Neural crest cell (in vitro differentiated cells): ENCODE measurements at regions not wholly inside any gene's neighbourhood (a gene's known extent, or its start where the extent isn't known, plus 50 kb on each side); places are given as distances from the start of the nearest gene placed in this dataset.

Experiments used
- DNase-seq: peaks from one replicate; pipeline ENCODE4 v3.0.0; 2021; ENCODE audit warnings: low read depth, mixed read lengths, low spot score
- H3K27ac Mint-ChIP-seq: one replicate; pipeline ENCODE4 v1.8.0; 2021; ENCODE audit warnings: mild to moderate bottlenecking, mixed read lengths; ENCODE audit not compliant: unreplicated experiment
- H3K27me3 Mint-ChIP-seq: 2 replicates; pipeline ENCODE4 v1.8.0; 2021; ENCODE audit warnings: low read depth, mild to moderate bottlenecking, mixed read lengths
- H3K36me3 Mint-ChIP-seq: 2 replicates; pipeline ENCODE4 v1.8.0; 2021; ENCODE audit warnings: low read depth, mild to moderate bottlenecking, mixed read lengths
- H3K4me1 Mint-ChIP-seq: 2 replicates; pipeline ENCODE4 v1.8.0; 2021; ENCODE audit warnings: mixed read lengths
- H3K4me3 Mint-ChIP-seq: one replicate; pipeline ENCODE4 v1.8.0; 2021; ENCODE audit warnings: mild to moderate bottlenecking, mixed read lengths
- H3K9me3 Mint-ChIP-seq: 2 replicates; pipeline ENCODE4 v1.8.0; 2021; ENCODE audit warnings: mixed read lengths
- CTCF ChIP-seq: fragments of 200-600 bp; sonication (generic); conservative IDR thresholded peaks from 2 replicates; pipeline ENCODE4 v1.5.0; 2021; ENCODE audit warnings: antibody characterized with exemption, mild to moderate bottlenecking

GRCh38 chr12:19801941-19802340 is 362.6 kb downstream of the AEBP2 start:
- Mint-ChIP-seq H3K27ac (no peak overlapping the region), H3K4me1 (peaks cover 12% of the 10 kb centered on the region), H3K27me3 (no peaks in the 10 kb centered on the region), H3K4me3 (no peak overlapping the region), H3K36me3 (no peaks in the 10 kb centered on the region), H3K9me3 (peaks cover 3% of the 10 kb centered on the region)
- TF ChIP-seq CTCF, result no peak
- no peak for DNase-seq

GRCh38 chr12:19802915-19803314 is 363.6 kb downstream of the AEBP2 start:
- H3K36me3 Mint-ChIP-seq, result no peaks in the 10 kb centered on the region
- peaks cover 12% of the 10 kb centered on the region for H3K4me1 Mint-ChIP-seq
- no peak overlapping the region for H3K4me3 Mint-ChIP-seq
- DNase-seq, result no peak
- no peak overlapping the region for H3K27ac Mint-ChIP-seq
- H3K9me3 Mint-ChIP-seq, result peaks cover 3% of the 10 kb centered on the region
- H3K27me3 Mint-ChIP-seq, result no peaks in the 10 kb centered on the region
- no peak for TF ChIP-seq CTCF

GRCh38 chr12:19804737-19805136 is 365.4 kb downstream of the AEBP2 start:
- H3K27ac Mint-ChIP-seq, result no peak overlapping the region
- no peaks in the 10 kb centered on the region for H3K27me3 Mint-ChIP-seq
- peaks cover 7% of the 10 kb centered on the region for H3K4me1 Mint-ChIP-seq
- H3K36me3 Mint-ChIP-seq, result no peaks in the 10 kb centered on the region
- DNase-seq, result no peak
- H3K9me3 Mint-ChIP-seq, result peaks cover 10% of the 10 kb centered on the region
- no peak for TF ChIP-seq CTCF
- H3K4me3 Mint-ChIP-seq, result no peak overlapping the region

- H3K27ac Mint-ChIP-seq, result no peak overlapping the region
- H3K27me3 Mint-ChIP-seq, result no peaks in the 10 kb centered on the region
- no peak overlapping the region for H3K4me3 Mint-ChIP-seq
- peaks cover 16% of the 10 kb centered on the region for H3K9me3 Mint-ChIP-seq
- no peak for DNase-seq
- no peaks in the 10 kb centered on the region for H3K4me1 Mint-ChIP-seq
- TF ChIP-seq CTCF, result no peak
- H3K36me3 Mint-ChIP-seq, result no peaks in the 10 kb centered on the region
Measured at GRCh38 chr12:19808371-19808770, 369.1 kb downstream of the AEBP2 start.

- Mint-ChIP-seq H3K4me3 (no peak overlapping the region), H3K27me3 (no peaks in the 10 kb centered on the region), H3K9me3 (peaks cover 18% of the 10 kb centered on the region), H3K4me1 (no peaks in the 10 kb centered on the region), H3K27ac (no peak overlapping the region), H3K36me3 (peaks cover 3% of the 10 kb centered on the region)
- no peak for DNase-seq
- no peak for TF ChIP-seq CTCF
Measured at GRCh38 chr12:19810213-19810612, 370.9 kb downstream of the AEBP2 start.

GRCh38 chr12:19811922-19812321 is 372.6 kb downstream of the AEBP2 start:
- no peak for DNase-seq

More at GRCh38 chr12:19811922-19812321, 372.6 kb downstream of the AEBP2 start:
- H3K36me3 Mint-ChIP-seq, result peaks cover 3% of the 10 kb centered on the region
- no peak overlapping the region for H3K27ac Mint-ChIP-seq
- H3K27me3 Mint-ChIP-seq, result no peaks in the 10 kb centered on the region
- no peaks in the 10 kb centered on the region for H3K4me1 Mint-ChIP-seq
- no peak overlapping the region for H3K4me3 Mint-ChIP-seq
- H3K9me3 Mint-ChIP-seq, result peaks cover 18% of the 10 kb centered on the region
- TF ChIP-seq CTCF, result no peak
